ENCODE measurements at regions not wholly inside any gene's neighbourhood (a gene's known extent, or its start where the extent isn't known, plus 50 kb on each side); places are given as distances from the start of the nearest gene placed in this dataset.

DNA sequence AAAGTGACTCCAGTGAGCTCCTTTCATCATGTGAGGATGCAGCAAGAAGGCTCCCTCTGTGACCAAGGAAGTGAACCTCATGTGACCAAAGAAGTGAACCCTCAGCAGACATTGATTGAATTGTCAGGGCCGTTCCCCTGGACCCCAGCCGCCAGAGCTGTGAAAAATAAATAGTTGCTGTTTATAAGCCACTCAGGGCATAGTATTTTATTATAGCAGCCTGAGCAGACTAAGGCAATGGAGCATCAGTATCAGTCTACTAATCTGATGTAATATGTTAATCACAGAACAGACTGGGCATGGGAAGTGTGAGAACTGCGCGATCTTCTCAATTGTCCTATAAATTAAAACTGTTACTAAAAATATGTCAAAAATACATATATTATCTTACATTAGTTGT is 384.5 kb upstream of the PRKCQ start:
- TF ChIP-seq, protein P1, sequence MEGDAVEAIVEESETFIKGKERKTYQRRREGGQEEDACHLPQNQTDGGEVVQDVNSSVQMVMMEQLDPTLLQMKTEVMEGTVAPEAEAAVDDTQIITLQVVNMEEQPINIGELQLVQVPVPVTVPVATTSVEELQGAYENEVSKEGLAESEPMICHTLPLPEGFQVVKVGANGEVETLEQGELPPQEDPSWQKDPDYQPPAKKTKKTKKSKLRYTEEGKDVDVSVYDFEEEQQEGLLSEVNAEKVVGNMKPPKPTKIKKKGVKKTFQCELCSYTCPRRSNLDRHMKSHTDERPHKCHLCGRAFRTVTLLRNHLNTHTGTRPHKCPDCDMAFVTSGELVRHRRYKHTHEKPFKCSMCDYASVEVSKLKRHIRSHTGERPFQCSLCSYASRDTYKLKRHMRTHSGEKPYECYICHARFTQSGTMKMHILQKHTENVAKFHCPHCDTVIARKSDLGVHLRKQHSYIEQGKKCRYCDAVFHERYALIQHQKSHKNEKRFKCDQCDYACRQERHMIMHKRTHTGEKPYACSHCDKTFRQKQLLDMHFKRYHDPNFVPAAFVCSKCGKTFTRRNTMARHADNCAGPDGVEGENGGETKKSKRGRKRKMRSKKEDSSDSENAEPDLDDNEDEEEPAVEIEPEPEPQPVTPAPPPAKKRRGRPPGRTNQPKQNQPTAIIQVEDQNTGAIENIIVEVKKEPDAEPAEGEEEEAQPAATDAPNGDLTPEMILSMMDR (IDR thresholded peaks at IDR 0.05), result no peak
- no peak for TF ChIP-seq POLR2A (IDR thresholded peaks at IDR 0.05)
- no peak for TF ChIP-seq EP300 (IDR thresholded peaks at IDR 0.05)
- no peaks in the 10 kb centered on the region for H3K9me3 ChIP-seq
- H3K36me3 ChIP-seq, result no peaks in the 10 kb centered on the region
- no peaks in the 10 kb centered on the region for H3K4me1 ChIP-seq
- WGBS, 2 donors, result 74 to 81% methylated on average over 4 of the region's 4 CpGs
- DNase-seq (ENCODE audit: low spot score in 2 of 2), result no peak
- H3K27me3 ChIP-seq, result no peaks in the 10 kb centered on the region
- H3K27ac ChIP-seq, result no peak overlapping the region
- no peak overlapping the region for H3K4me3 ChIP-seq

DNA sequence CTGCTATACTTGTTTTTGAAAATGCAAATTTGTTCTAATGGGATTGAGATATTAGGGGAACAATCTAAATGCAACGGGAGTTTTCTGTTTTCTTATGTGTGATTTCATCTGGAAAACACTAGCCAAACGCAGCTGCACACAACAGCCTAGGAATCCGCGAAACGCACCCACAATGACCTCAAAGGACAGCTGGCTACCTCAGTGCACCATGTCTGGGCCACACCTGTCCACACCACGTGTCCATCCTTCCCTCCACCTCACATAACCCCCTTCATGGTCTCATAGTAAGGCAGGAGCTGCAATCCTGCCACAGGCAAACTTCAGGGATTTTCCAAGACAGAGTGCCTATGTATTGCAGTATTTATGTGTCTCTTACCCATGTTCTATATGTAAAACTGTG is 382.5 kb upstream of the PRKCQ start:
- H3K4me1 ChIP-seq, result no peaks in the 10 kb centered on the region
- H3K27me3 ChIP-seq, result no peaks in the 10 kb centered on the region
- H3K4me3 ChIP-seq, result no peak overlapping the region
- WGBS, 2 donors, result 66 to 75% methylated on average over 6 of the region's 6 CpGs
- no peaks in the 10 kb centered on the region for H3K36me3 ChIP-seq
- no peak for DNase-seq (ENCODE audit: low spot score in 2 of 2)
- TF ChIP-seq EP300 (IDR thresholded peaks at IDR 0.05) (no peak), POLR2A (IDR thresholded peaks at IDR 0.05) (no peak)
- TF ChIP-seq, protein P1 (IDR thresholded peaks at IDR 0.05), result no peak
- H3K27ac ChIP-seq, result no peak overlapping the region
- H3K9me3 ChIP-seq, result no peaks in the 10 kb centered on the region

DNA sequence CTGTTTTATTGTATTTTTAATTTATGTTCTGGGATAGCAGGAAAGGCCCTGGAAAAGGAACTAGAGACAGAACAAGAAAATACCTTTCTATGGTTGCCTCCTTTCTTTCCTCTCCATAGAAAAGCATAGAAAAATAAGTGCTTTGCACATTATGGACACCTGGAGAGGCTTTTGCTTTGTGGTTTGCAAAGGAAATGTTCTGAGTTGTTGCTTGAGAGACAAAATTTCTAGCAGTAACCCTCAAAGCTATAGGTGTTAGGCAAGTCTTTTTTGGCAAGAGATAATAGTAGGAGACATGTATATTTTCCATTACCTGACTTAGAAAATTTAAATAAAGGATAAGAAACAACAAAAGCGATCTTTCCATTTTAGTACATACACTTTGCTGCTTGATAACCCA is 378.6 kb upstream of the PRKCQ start:
- TF ChIP-seq, protein P1 (IDR thresholded peaks at IDR 0.05), result no peak
- DNase-seq (ENCODE audit: low spot score in 2 of 2), result no peak
- Histone ChIP-seq H3K4me3 (no peak overlapping the region), H3K4me1 (peaks cover 0 to under 1% (median 0%) of the 10 kb centered on the region in 4 donors), H3K9me3 (no peaks in the 10 kb centered on the region), H3K36me3 (no peaks in the 10 kb centered on the region), H3K27ac (no peak overlapping the region), H3K27me3 (no peaks in the 10 kb centered on the region)
- 92 to 95% methylated on average over 1 of the region's 1 CpG for WGBS, 2 donors

DNA sequence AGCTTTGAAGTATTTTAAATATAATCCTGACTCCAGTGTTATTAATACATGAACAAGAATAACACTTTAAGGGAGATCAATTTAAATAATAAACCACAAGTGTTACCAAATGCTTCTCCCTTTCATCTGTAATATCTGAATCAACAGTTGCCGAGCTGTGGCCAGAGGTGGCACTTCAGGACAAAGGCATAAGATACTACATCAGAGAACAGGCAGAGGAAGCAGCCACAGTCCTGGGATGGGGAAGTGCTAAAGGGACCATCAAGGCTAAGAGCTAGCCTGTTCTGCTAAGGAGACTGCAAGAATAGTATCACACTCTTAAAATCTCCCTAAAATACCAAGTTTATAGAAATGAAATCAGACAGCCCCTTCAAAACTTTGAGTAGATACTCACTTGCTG is 378.2 kb upstream of the PRKCQ start:
- H3K36me3 ChIP-seq, result no peaks in the 10 kb centered on the region
- no peaks in the 10 kb centered on the region for H3K27me3 ChIP-seq
- H3K4me1 ChIP-seq, result peaks cover 0 to 3% (median 0%) of the 10 kb centered on the region in 4 donors
- DNase-seq (ENCODE audit: low spot score in 2 of 2), result no peak
- no peak overlapping the region for H3K27ac ChIP-seq
- no peak overlapping the region for H3K4me3 ChIP-seq
- 19 to 48% methylated on average over 1 of the region's 1 CpG for WGBS, 2 donors
- H3K9me3 ChIP-seq, result no peaks in the 10 kb centered on the region
- TF ChIP-seq, protein P1 (IDR thresholded peaks at IDR 0.05), result no peak
- no peak for TF ChIP-seq EP300 (IDR thresholded peaks at IDR 0.05)
- TF ChIP-seq POLR2A (IDR thresholded peaks at IDR 0.05), result no peak

DNA sequence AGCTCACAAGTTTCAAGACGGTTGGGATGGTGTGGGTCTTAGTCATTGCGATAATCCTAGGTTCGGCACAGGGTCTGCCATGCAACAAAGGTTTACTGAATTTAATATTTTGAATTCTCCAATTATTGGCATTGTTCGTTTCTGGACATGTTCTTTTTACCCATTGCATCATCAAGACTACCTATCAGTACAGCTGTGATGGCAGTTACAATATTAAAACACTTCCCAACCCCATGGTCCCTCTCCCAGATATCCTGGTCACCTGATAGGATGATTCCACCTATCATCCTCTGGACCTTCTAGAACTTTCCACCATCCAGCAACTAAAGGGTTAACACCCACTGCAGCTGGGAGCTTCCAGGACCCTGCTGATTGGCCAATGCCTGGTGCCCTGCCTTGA is 377.8 kb upstream of the PRKCQ start:
- peaks cover 0 to 3% (median 0%) of the 10 kb centered on the region in 4 donors for H3K4me1 ChIP-seq
- no peak overlapping the region for H3K27ac ChIP-seq
- DNase-seq (ENCODE audit: low spot score in 2 of 2), result no peak
- no peaks in the 10 kb centered on the region for H3K36me3 ChIP-seq
- TF ChIP-seq EP300 (IDR thresholded peaks at IDR 0.05) (no peak), POLR2A (IDR thresholded peaks at IDR 0.05) (no peak)
- TF ChIP-seq, protein P1 (IDR thresholded peaks at IDR 0.05), result no peak
- WGBS, 2 donors, result 65 to 69% methylated on average over 4 of the region's 4 CpGs
- H3K27me3 ChIP-seq, result no peaks in the 10 kb centered on the region
- no peak overlapping the region for H3K4me3 ChIP-seq
- no peaks in the 10 kb centered on the region for H3K9me3 ChIP-seq
